ENCODE measurements at regions not wholly inside any gene's neighbourhood (a gene's known extent, or its start where the extent isn't known, plus 50 kb on each side); places are given as distances from the start of the nearest gene placed in this dataset.
"Not testable (repeated sequence)": the region's sequence is repeated elsewhere in the genome, so short reads cannot be mapped to it uniquely, and the experiment has no call there.

DNA sequence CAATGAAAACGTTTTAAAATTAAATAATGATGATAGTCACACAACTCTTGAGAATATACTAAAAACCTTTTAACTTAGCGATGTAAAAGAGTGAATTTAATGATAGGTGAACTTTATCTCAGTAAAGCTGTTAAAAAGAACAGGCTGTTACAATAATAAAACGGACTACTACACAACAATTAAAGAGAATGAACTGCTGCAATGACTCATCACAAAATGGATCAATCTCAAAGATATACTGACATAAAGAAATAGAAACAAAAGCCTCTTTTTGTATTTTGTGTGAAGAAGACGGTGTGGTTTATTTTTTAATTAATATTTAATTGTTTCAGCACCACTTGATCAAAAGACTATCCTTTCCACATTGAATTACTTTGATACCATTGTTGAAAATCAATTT is 352.4 kb upstream of the GJE1 start:
- no peak for DNase-seq (ENCODE audit: low read depth)

DNA sequence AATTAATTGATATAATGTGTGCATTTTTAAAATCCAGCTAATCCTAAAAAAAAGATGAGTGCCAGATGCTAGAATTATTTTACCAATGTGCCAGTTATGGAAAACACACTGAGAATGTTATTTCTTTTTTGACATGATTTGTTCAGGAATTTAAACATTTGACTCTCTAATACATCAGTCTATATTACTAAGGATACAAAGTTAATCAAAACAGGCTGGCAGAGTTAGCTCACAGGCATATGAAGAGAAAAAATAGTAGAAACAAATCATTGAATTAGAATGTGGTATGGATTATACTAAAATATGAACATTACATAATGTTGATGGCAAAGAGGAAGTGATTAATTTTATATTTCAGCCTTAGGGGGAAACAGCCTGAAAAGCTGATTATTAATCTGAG is 368.3 kb upstream of the GJE1 start:
- no peak for DNase-seq (ENCODE audit: low read depth)

DNA sequence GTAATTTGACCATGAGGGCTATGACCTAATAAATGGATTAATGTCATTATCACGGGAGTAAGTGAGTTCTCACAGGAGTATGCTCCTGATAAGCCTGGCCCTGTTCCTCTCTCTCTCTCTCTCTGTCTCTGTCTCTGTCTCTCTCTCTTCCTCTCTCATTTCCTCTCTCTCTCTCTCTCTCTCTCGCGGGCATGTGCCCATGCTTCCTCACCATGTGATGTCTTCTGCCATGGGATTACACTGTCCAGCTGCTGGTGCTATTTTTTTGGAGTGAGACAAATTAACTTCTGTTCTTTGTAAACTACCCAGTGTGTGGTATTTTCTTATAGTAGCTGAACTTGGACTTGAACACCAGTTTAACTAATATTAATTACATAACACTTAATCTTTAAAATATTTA is 374.3 kb upstream of the GJE1 start:
- no peak for DNase-seq (ENCODE audit: low read depth)

DNA sequence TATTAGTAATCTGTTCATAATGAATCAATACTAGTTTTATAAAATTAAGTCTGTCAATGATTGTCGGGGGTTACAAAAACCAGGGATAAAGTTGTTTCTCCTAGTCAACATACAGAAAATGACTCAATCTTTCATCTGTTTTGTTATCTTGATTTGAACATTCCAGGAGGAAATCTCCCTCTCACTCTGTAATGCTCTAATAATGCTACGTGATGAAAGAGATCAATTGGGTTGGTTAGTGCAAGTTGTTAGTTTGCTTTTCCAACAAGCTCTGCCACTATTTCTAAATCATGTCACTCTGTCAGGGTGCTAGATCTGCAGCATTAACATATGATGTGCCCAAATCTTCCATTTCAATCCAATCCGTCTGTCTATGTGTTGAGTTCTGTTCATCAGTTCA is 379.5 kb upstream of the GJE1 start:
- no peak for DNase-seq (ENCODE audit: low read depth)

DNA sequence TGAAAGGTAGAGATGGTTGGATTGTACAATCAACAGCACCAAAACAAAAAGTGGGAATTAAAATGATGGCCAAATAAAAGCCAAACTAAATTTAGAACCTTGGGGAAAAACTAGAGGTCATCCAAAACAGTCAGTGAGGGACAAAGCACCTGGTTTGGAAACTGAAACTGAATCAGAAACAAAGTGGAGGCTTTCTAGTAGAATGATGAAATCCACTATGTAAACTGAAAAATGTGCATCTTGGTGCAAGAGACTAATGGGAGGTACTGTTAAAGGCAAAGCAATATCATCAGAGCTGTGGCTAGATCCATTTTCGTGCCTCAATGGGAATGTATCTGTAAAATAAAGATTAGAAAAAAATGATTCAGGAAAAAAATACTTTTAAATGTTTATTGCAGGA is 380.0 kb upstream of the GJE1 start:
- no peak for DNase-seq (ENCODE audit: low read depth)

DNA sequence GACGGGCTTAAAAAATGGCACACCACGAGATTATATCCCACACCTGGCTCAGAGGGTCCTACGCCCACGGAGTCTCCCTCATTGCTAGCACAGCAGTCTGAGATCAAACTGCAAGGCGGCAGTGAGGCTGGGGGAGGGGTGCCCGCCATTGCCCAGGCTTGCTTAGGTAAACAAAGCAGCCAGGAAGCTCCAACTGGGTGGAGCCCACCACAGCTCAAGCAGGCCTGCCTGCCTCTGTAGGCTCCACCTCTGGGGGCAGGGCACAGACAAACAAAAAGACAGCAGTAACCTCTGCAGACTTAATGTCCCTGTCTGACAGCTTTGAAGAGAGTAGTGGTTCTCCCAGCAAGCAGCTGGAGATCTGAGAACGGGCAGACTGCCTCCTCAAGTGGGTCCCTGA is 386.4 kb upstream of the GJE1 start:
- DNase-seq (ENCODE audit: low read depth): not testable (repeated sequence)

DNA sequence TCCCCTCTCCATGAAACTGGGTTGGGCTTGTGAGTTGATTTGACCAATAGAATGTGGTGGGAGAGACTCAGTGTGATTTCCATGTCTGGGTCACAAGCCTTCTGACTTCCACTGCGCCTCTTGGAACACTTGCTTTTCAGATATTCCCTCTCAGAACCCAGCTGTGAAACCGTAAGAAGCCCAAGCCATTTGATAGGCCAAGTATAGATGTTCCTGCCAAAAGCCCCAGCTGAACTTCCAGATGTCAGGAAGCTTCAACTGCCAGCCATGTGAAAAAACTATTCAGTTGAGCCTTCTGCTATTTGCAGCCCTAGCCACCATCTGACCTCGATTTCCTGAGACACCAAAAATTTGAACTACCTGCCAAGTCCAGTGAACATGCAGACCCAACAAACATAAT is 387.8 kb upstream of the GJE1 start:
- DNase-seq (ENCODE audit: low read depth): no peak

DNA sequence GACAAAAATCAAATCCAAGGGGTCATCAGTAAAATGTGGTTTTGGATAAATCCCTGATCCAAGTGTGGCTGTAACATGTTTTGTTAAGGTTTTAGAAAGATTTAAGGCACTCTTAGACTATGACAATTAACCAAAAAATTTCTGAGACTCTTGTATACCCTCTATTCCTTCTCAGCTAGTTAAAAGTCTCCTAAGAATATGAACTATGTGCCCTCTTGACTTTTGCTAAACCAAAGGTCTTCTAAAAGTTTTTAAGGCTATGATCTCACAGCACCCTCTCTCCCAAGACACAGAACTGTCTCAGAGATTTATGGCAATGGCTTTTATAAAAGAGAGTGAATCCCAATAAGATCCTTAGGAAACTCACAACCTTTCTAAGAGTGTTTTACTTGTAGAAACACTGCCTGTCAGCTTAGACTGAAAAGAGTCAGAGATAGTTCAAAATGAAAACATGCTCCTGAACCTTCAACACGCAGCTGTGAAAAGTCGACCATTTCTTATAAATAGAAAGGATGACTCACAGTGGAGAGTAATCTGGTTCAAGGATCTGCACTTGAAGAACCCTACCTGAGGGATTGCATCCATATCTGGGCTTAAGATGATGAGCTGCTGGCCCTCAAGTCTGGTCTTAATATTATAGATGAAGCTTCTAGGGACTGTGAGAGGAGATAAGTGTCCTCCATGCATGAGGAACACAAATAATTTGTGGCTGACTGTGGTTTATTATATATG is 388.4 kb upstream of the GJE1 start:
- DNase-seq (ENCODE audit: low read depth): no peak

DNA sequence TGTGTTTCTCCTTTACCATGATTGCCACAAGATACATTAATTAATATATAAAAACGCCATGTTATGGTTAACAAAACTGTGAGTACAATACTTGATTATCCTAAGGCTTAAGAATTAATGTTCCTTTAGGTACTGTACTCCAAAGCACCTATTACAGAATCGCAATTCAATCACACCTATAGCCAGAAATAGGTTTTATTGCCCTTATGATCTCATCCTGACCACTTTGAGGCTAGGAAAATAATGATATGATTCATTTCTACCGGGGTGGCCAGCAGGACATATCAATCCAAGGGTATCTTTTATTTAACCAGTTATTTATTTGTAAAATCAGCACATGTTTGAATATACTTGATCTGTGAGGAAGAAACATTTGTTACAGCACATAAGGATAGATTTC is 396.6 kb upstream of the GJE1 start:
- no peak for DNase-seq (ENCODE audit: low read depth)

DNA sequence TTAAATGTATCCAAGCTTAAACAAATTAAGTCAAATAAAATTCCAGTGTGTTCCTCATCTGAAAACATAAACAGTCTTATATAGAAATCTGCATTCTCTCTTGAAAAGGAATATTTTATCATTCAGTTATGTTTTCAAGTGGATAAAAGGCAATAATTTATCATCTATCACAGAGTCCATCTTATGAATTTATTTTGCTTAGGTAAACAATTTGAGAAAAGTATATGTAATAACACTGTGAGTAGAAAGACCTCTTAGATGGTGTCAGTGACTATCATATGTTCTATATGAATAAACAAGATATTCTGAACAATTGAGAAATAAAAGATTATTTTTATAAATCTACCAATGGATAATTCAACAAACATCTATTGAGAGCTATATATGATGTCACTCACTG is 397.6 kb upstream of the GJE1 start:
- DNase-seq (ENCODE audit: low read depth): no peak

DNA sequence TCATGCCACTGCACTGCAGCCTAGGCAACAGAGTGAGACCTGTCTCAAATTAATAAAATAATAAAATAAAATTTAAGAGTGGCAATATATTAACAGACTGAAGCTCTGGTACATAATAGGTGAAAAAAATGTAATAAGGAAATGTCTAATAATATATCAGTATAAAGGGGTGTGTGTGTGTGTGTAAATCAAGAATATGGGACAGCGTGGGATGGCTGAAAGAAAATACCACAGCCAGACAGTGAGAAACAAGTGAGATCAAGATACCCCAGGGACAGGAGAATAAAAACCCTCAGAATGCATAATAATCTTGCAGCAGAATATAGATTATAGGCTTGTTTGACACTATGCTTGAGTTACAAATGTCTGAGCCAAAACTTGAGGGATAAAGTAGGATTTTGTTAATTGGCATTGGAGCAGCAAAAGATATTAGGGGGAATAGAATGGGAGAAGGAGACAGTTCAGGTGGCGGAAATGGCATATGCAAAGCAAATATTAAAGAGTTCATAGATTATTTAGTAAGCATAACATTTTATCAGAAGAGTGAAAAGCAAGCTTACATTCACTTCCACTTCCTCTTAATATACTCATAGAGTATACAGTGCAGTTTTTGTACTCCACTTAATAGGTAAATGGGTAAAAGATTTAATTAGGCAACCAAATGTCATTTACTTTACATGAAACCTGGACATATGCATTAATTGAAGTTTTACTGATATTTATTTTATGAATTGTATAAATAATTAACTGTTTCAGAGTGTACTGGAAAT is 398.5 kb upstream of the GJE1 start:
- DNase-seq (ENCODE audit: low read depth): no peak

DNA sequence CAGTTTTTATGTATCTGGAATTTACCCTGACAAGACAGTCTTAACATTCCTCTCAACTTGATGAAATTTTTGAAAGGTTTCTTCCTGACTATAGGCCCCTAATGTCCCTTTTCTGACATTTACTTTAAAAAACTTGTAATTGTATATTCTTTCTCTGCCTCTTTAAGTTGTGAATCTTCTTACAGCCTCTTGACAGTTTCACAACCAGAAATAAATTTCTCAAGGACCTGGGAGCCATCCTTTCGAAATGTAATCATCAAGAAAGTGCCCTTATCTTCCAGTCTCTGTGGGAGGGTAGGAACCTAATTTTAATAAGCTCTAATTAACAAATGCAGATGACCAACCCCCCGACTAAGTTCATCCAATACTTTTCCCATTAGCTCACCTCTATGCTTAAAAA is 403.6 kb upstream of the GJE1 start:
- DNase-seq (ENCODE audit: low read depth): no peak

DNA sequence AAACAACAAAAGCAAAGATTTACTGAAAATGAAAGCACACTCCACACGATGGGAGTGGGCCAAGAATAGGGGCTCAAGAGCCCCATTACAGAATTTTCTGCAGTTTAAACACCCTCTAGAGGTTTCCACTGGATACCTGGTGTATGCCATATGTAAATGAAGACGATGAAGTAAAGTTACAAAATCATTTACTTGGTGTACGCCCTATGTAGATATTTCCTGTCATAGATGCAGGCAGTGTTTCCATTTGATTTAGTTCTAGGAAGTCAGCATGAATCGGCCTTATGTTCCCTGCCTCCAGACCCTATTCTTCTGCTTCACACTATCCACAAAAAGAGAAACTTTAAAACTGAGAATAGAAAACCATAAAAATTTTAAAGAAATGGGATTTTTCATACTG is 404.4 kb upstream of the GJE1 start:
- no peak for DNase-seq (ENCODE audit: low read depth)

DNA sequence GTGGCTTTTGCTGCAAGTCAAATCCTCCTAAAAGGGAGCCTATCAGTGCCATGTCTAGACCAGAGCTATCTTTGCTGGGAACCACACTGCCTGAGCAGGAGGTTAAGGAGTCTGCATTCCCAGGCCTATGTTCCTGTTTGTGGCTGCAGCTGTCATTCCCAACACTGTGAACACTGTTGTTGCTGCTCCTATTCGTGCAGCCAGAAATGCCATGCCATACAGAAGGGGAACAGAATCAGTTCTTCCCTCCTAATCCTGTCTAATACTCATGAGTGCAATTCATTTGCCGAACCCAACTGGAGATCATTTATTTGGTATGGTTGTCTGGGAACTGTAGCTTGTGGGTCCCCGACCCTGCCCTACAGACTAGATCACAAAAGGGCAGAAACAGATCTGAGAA is 406.5 kb upstream of the GJE1 start:
- no peak for DNase-seq (ENCODE audit: low read depth)

DNA sequence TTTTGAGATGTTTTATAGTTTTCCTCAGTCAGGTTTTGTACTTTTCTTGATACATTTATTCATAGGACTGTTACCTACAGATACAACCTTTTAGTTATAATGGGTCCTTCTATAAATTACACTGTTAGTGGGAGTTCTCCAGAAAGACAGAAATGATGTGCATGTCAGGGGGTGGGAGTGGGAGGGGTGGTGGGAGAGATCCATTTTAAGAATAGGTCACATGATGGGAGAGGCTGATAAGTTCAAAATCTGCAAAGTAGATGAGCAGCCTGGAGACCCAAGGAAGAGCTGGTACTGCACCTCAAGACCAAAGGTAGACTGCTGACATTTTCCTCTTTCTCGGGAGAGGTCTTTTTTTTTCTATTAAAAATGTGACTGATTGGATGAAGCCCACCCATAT is 408.0 kb upstream of the GJE1 start:
- no peak for DNase-seq (ENCODE audit: low read depth)

DNA sequence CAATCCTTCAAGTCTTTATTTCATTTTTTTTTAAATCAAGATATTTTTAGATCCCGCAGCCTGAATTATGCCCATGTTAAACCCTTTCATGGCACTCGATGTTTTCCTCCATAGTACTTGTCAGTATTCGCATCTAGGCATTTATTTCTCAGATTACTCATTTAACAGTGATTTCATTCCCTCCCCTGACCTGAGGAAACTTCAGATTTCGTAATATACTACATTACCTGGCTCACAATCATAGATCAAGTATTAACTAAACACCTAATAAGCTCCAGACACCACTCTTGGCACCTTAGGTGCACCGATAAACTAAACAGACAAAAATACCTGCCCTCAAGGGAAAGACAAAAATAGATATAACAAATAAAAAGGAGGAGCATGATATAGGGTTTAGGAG is 413.2 kb upstream of the GJE1 start:
- no peak for DNase-seq (ENCODE audit: low read depth)

DNA sequence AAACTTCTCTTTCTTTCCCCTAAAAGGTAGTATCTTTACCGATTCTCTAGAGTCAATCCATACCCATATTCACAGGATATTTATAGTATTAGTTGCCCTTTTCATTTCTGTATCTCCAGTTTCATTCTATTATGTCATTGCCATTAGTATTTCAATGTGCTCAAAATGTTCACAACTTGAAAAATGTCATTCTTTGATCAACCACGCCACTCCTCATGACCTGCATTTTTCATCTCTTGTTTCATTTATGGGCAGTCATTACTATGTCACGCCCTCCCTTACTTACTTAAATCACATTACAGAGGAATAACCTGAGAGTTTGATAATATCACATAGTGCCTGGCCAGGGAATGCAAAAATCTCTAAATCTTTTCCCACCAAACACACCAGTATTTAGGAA is 427.3 kb upstream of the GJE1 start:
- DNase-seq (ENCODE audit: low read depth): no peak

DNA sequence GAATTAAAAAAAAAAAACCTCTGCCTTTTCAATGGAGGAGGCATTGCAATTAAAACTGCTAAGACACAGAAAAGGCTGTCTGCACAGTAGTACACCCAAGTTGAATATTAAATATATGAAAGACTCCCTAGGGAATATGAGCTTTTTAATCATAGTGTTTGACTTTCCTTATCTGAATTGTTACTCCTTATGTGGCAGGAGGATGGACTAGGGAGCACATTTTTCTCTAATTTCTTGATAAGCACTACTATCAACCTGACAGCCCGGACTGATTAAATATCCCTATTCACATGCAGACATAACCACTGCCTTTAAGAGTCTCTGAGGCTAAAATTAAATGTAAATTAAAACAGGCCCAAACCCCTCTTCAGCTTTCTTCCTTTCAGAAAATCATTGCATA is 428.6 kb upstream of the GJE1 start:
- no peak for DNase-seq (ENCODE audit: low read depth)

DNA sequence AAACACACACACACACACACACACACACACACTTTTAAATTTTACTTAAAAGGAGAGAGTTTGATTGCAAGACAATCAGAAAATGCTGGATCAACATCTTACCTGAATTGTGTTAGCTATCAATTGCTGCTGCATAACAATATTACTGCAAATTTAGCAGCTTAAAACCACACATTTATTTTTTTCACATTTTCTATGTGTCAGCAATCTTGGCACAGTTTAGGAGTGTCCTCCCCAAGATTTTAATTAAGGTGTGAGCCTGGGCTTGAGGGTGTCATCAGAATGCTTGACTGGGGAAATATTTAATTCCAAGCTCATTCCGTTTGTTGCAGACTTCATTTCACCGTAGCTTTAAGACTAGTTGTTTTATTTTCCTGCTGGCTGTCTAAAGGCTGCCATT is 431.0 kb upstream of the GJE1 start:
- no peak for DNase-seq (ENCODE audit: low read depth)

DNA sequence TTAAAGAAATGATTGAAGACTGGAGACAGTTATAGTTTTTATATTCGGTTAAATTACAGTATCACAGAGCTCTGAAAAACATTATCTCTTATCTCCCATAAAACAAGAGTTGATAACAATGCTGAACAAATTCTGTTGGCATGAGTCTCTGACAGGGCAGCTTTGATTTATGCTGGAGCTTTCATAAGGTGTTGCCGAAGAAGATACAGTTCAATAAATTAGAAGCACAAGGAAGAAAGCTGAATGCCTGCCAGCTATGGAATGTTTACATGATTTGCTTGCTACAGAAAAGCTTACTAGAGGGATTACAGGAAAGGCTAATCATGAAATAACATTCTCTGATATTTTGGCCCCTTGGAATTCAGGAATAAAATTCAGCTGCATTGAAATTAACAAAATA is 431.9 kb upstream of the GJE1 start:
- no peak for DNase-seq (ENCODE audit: low read depth)

DNA sequence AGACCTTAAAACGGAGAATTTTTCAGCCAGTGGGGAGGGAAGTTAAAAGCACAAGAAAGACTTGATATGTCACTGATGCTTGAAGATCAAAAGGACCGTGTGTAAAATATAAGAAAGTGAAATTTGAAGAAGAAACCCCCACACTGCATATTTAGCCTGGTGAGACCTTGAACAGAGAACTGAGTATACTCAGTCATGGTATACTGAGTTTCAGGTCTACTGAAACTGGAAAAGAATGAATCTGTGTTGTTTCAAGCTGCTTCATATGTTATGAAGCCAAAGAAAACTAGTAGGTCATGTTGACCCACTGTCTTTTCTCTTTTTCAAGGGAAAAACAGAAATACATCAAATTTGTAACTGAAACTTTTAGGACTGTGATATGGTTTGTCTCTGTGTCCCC is 443.8 kb upstream of the GJE1 start:
- no peak for DNase-seq (ENCODE audit: low read depth)

DNA sequence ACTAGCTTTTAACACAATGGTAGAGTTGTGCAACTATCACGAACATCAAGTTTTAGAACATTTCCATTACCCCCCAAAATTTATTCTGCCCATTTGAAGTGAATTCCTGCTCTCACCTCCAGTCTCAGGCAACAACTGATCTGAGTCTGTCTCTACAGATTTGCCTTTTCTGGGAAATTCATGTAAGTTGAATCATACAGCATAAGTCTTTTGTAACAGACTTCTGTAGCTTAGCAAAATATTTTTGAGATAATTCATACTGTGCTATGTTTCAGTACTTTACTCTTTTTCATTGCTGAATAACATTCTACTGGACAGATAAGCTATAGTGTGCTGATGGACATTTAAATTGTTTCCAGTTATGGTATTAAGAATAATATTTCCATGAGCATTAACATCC is 447.3 kb upstream of the GJE1 start:
- no peak for DNase-seq (ENCODE audit: low read depth)

DNA sequence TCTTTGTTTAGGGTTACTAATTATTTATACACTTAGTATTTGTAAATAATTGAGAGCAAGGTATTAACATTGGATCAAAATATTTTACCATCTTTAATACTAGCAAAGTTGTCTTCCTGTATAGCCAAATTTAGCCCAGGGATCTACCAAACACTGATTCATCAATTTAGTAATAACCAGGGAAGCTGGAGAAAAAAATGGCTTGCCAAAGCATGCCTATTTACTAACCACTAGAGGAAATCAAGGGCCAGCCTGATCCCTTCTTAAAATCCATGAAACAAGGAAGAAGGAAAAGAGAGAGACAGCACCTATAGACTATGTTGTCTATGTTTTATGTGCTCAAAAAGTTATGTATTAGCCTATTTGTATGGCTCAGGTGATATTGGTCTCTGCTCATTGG is 450.3 kb upstream of the GJE1 start:
- DNase-seq (ENCODE audit: low read depth): no peak

DNA sequence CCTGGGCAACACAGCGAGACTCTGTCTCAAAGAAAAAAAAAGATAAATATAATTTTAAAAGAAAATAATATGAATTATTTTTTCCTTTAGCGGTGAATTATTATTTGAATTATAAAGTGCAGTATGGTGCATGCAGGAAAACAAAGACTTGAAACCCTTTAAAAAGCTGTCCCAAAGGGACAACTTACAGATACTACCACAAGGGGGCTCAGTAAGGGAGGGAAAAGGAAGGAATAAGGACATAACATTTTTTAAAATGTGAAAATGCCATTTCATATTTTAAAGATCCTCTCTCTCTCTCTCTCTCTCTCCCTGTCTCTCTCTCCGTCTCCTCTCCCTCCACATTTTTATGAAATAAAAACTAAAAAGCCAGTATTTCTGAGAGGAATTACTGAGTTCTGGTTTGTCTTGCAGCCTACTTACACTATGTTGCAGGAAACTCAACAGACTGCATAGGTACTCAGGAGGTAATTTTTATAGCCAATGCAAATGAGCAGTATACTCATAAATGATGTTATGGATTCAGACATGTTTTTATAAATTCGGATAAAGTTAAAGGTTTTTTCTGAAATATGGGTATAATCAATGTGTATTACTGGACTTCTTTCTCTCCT is 455.0 kb upstream of the GJE1 start:
- DNase-seq (ENCODE audit: low read depth): peak; percentile 31
